HEK293 (cell line): ENCODE measurements at regions not wholly inside any gene's neighbourhood (a gene's known extent, or its start where the extent isn't known, plus 50 kb on each side); places are given as distances from the start of the nearest gene placed in this dataset.

Source experiments
- CTCF ChIA-PET: fragments of 350-600 bp; formaldehyde crosslinking; extraction: SDS; loops from one replicate; lab custom pipeline; 2021; ENCODE audit warnings: antibody characterized with exemption; lab: Yijun Ruan, JAX
- POLR2A ChIA-PET: fragments of 300-600 bp; formaldehyde crosslinking; extraction: SDS; loops from one replicate; lab custom pipeline; 2020; ENCODE audit warnings: antibody characterized with exemption, inconsistent platforms; lab: Yijun Ruan, JAX
- H3K27ac ChIP-seq: fragments of 200-500 bp; sonication (Bioruptor generic); 2 replicates; pipeline ENCODE4 v1.5.1; 2014; ENCODE audit warnings: low read depth, low read length, control low read depth, inconsistent platforms; ENCODE audit errors: extremely low read depth
- H3K36me3 ChIP-seq, 2 experiments: fragments of 200-500 bp in 1 of 2; sonication (Bioruptor generic) in 1 of 2; 1 replicate in 1 of 2; 2 replicates in 1 of 2; pipeline ENCODE4 v1.5.1; 2014 to 2017; ENCODE audit warnings: inconsistent platforms in 2 of 2, low read length in 2 of 2; ENCODE audit not compliant: control insufficient read depth in 2 of 2, insufficient read depth in 1 of 2
- H3K4me1 ChIP-seq: fragments of 200-500 bp; sonication (Bioruptor generic); 2 replicates; pipeline ENCODE4 v1.5.1; 2014; ENCODE audit warnings: mild to moderate bottlenecking, low read length, inconsistent platforms; ENCODE audit not compliant: control insufficient read depth, insufficient read depth
- H3K4me3 ChIP-seq: 2 replicates; pipeline ENCODE4 v1.5.1; 2011; ENCODE audit warnings: low read depth, mild to moderate bottlenecking, control low read depth, low read length, moderate library complexity
- H3K9me3 ChIP-seq: fragments of 200-500 bp; sonication (Bioruptor generic); 2 replicates; pipeline ENCODE4 v1.5.1; 2014; ENCODE audit warnings: low read depth, low read length, inconsistent platforms; ENCODE audit not compliant: control insufficient read depth, insufficient read depth
- ELK4 ChIP-seq: IDR thresholded peaks from 2 replicates; pipeline ENCODE4 v1.6.1; 2011; ENCODE audit warnings: mild to moderate bottlenecking, low read depth, low read length, borderline replicate concordance
- GLIS1 ChIP-seq: fragments of 450-650 bp; formaldehyde crosslinking; IDR thresholded peaks from 2 replicates; pipeline ENCODE4 v1.5.1; 2016; ENCODE audit warnings: missing biosample characterization, missing genetic modification characterization
- GLIS2 ChIP-seq: fragments of 450-650 bp; formaldehyde crosslinking; IDR thresholded peaks from 2 replicates; pipeline ENCODE4 v1.5.1; 2016; ENCODE audit warnings: missing biosample characterization, missing genetic modification characterization
- HOXA7 ChIP-seq: sonication (generic); formaldehyde crosslinking; IDR thresholded peaks from 2 replicates; pipeline ENCODE4 v1.8.1; 2022; ENCODE audit warnings: missing genetic modification reagents, borderline replicate concordance
- HOXC10 ChIP-seq: sonication (generic); formaldehyde crosslinking; IDR thresholded peaks from 2 replicates; pipeline ENCODE4 v1.8.1; 2023; ENCODE audit warnings: mild to moderate bottlenecking, missing genetic modification reagents
- ZBTB17 ChIP-seq: fragments of 450-650 bp; formaldehyde crosslinking; IDR thresholded peaks from 2 replicates; pipeline ENCODE4 v1.5.1; 2016; ENCODE audit warnings: missing biosample characterization, missing genetic modification characterization
- ZBTB49 ChIP-seq: fragments of 450-650 bp; formaldehyde crosslinking; IDR thresholded peaks from 2 replicates; pipeline ENCODE4 v1.5.1; 2016; ENCODE audit warnings: missing biosample characterization, missing genetic modification characterization, low read depth
- ZBTB7A ChIP-seq: fragments of 450-650 bp; formaldehyde crosslinking; IDR thresholded peaks from 2 replicates; pipeline ENCODE4 v1.5.1; 2016; ENCODE audit warnings: low read depth, missing biosample characterization, missing genetic modification characterization
- ZEB2 ChIP-seq: fragments of 450-650 bp; formaldehyde crosslinking; IDR thresholded peaks from 2 replicates; pipeline ENCODE4 v1.5.1; 2016; ENCODE audit warnings: missing biosample characterization, missing genetic modification characterization
- ZFP37 ChIP-seq: fragments of 450-650 bp; formaldehyde crosslinking; IDR thresholded peaks from 2 replicates; pipeline ENCODE4 v1.5.1; 2016; ENCODE audit warnings: missing biosample characterization, missing genetic modification characterization
- ZNF155 ChIP-seq: fragments of 450-650 bp; formaldehyde crosslinking; IDR thresholded peaks from 2 replicates; pipeline ENCODE4 v1.5.1; 2016; ENCODE audit warnings: missing biosample characterization, missing genetic modification characterization
- ZNF157 ChIP-seq: fragments of 450-650 bp; formaldehyde crosslinking; IDR thresholded peaks from 2 replicates; pipeline ENCODE4 v1.5.1; 2016; ENCODE audit warnings: missing biosample characterization, missing genetic modification characterization
- ZNF223 ChIP-seq: fragments of 450-650 bp; formaldehyde crosslinking; IDR thresholded peaks from 2 replicates; pipeline ENCODE4 v1.5.1; 2016; ENCODE audit warnings: missing biosample characterization, missing genetic modification characterization
- ZNF311 ChIP-seq: fragments of 450-650 bp; formaldehyde crosslinking; IDR thresholded peaks from 2 replicates; pipeline ENCODE4 v1.5.1; 2017; ENCODE audit warnings: missing biosample characterization, missing genetic modification characterization, borderline replicate concordance
- ZNF350 ChIP-seq: fragments of 450-650 bp; formaldehyde crosslinking; IDR thresholded peaks from 2 replicates; pipeline ENCODE4 v1.5.0; 2017; ENCODE audit warnings: missing biosample characterization, mild to moderate bottlenecking, missing genetic modification characterization
- ZNF416 ChIP-seq: fragments of 450-650 bp; formaldehyde crosslinking; IDR thresholded peaks from 2 replicates; pipeline ENCODE4 v1.5.1; 2016; ENCODE audit warnings: missing biosample characterization, missing genetic modification characterization
- ZNF433 ChIP-seq: fragments of 450-650 bp; formaldehyde crosslinking; IDR thresholded peaks from 2 replicates; pipeline ENCODE4 v1.5.1; 2016; ENCODE audit warnings: missing biosample characterization, missing genetic modification characterization, low read depth
- ZNF473 ChIP-seq: fragments of 450-650 bp; formaldehyde crosslinking; IDR thresholded peaks from 2 replicates; pipeline ENCODE4 v1.5.1; 2017; ENCODE audit warnings: missing biosample characterization, missing genetic modification characterization
- ZNF521 ChIP-seq: fragments of 450-650 bp; formaldehyde crosslinking; IDR thresholded peaks from 2 replicates; pipeline ENCODE4 v1.5.1; 2017; ENCODE audit warnings: missing biosample characterization, mild to moderate bottlenecking, missing genetic modification characterization
- ZNF530 ChIP-seq: fragments of 450-650 bp; formaldehyde crosslinking; IDR thresholded peaks from 2 replicates; pipeline ENCODE4 v1.5.1; 2016; ENCODE audit warnings: low read depth, missing biosample characterization, missing genetic modification characterization
- ZNF555 ChIP-seq: fragments of 450-650 bp; formaldehyde crosslinking; conservative IDR thresholded peaks from 2 replicates; pipeline ENCODE4 v1.5.1; 2017; ENCODE audit warnings: missing biosample characterization, mild to moderate bottlenecking, missing genetic modification characterization, inconsistent platforms
- ZNF561 ChIP-seq: fragments of 450-650 bp; IDR thresholded peaks from 2 replicates; pipeline ENCODE4 v1.5.1; 2018; ENCODE audit warnings: missing biosample characterization, missing genetic modification characterization, borderline replicate concordance
- ZNF654 ChIP-seq: fragments of 450-650 bp; formaldehyde crosslinking; IDR thresholded peaks from 2 replicates; pipeline ENCODE4 v1.5.1; 2016; ENCODE audit warnings: low read depth, missing biosample characterization, missing genetic modification characterization
- ZNF677 ChIP-seq: fragments of 450-650 bp; IDR thresholded peaks from 2 replicates; pipeline ENCODE4 v1.5.0; 2018; ENCODE audit warnings: missing biosample characterization, mild to moderate bottlenecking, missing genetic modification characterization, moderate library complexity
- ZSCAN30 ChIP-seq: fragments of 450-650 bp; IDR thresholded peaks from 2 replicates; pipeline ENCODE4 v1.5.1; 2018; ENCODE audit warnings: missing biosample characterization, mild to moderate bottlenecking, missing genetic modification characterization, moderate library complexity

- no peaks in the 10 kb centered on the region for H3K4me1 ChIP-seq
- no peaks in the 10 kb centered on the region for H3K36me3 ChIP-seq
- ChIA-PET CTCF (interaction anchor here (0.7 kb wide), 1 partner anchor 186 kb away, joined by 3 read pairs; no protein-coding TSS in a partner anchor), POLR2A (no interaction called here)
- H3K9me3 ChIP-seq: no peaks in the 10 kb centered on the region
- no peak overlapping the region for H3K27ac ChIP-seq
- H3K4me3 ChIP-seq: no peak overlapping the region
- TF ChIP-seq ZBTB7A (tag by site-specific recombination) (no peak), ZNF433 (no peak), ZNF155 (tag by site-specific recombination) (no peak), ZNF157 (no peak), GLIS1 (tag by site-specific recombination) (no peak), ZNF223 (tag by site-specific recombination) (no peak), ZNF521 (tag by site-specific recombination) (no peak), ZSCAN30 (tag by site-specific recombination) (no peak), ZNF530 (tag by site-specific recombination) (no peak), ZNF561 (tag by site-specific recombination) (no peak), HOXA7 (no peak), ZNF473 (tag by site-specific recombination) (no peak), ZNF654 (tag by site-specific recombination) (no peak), GLIS2 (no peak), ZEB2 (tag by site-specific recombination) (no peak), ZNF350 (no peak), ZBTB17 (tag by site-specific recombination) (no peak), ZBTB49 (no peak)
These were observed 603.8 kb upstream of the PSMD7 start for GRCh38 chr16:73692861-73693260.

- Histone ChIP-seq H3K36me3 (no peaks in the 10 kb centered on the region), H3K4me3 (no peak overlapping the region), H3K9me3 (no peaks in the 10 kb centered on the region), H3K4me1 (no peaks in the 10 kb centered on the region), H3K27ac (no peak overlapping the region)
- CTCF ChIA-PET: no interaction called here
- TF ChIP-seq ZNF311 (no peak), HOXC10 (no peak), ZNF677 (tag by site-specific recombination) (no peak), ELK4 (no peak), ZNF416 (tag by site-specific recombination) (no peak), ZFP37 (no peak), ZNF555 (tag by site-specific recombination) (no peak)
- POLR2A ChIA-PET: no interaction called here
These were observed 612.8 kb upstream of the PSMD7 start for GRCh38 chr16:73683804-73684203.
